Trophoblast cell (in vitro differentiated cells and primary cell): ENCODE measurements at regions not wholly inside any gene's neighbourhood (a gene's known extent, or its start where the extent isn't known, plus 50 kb on each side); places are given as distances from the start of the nearest gene placed in this dataset.

Experiments used
- DNase-seq, 2 donors: peaks; one replicate each; pipeline ENCODE4 v3.0.0-alpha.2; 2016
- H2AFZ ChIP-seq: 2 replicates; pipeline ENCODE4 v1.6.1; 2013; ENCODE audit warnings: low read length, moderate library complexity, mild to moderate bottlenecking; ENCODE audit not compliant: insufficient read depth, poor library complexity
- H2AK5ac ChIP-seq: 2 replicates; pipeline ENCODE4 v1.6.1; 2013; ENCODE audit warnings: mild to moderate bottlenecking, low read length
- H2BK120ac ChIP-seq: 2 replicates; pipeline ENCODE4 v1.6.1; 2013; ENCODE audit warnings: low read length, mild to moderate bottlenecking, moderate library complexity; ENCODE audit not compliant: insufficient read depth, poor library complexity
- H2BK12ac ChIP-seq: 2 replicates; pipeline ENCODE4 v1.6.1; 2013; ENCODE audit warnings: mild to moderate bottlenecking, low read length, moderate library complexity
- H2BK5ac ChIP-seq: 2 replicates; pipeline ENCODE4 v1.6.1; 2013; ENCODE audit warnings: low read length, low read depth, moderate library complexity, mild to moderate bottlenecking; ENCODE audit not compliant: poor library complexity
- H3K14ac ChIP-seq: 2 replicates; pipeline ENCODE4 v1.6.1; 2013; ENCODE audit warnings: mild to moderate bottlenecking, low read length
- H3K18ac ChIP-seq: 2 replicates; pipeline ENCODE4 v1.6.1; 2013; ENCODE audit warnings: mild to moderate bottlenecking, low read length
- H3K23ac ChIP-seq: 2 replicates; pipeline ENCODE4 v1.6.1; 2013; ENCODE audit warnings: low read length
- H3K27ac ChIP-seq: 2 replicates; pipeline ENCODE4 v1.5.1; 2013; ENCODE audit warnings: low read depth, mild to moderate bottlenecking, inconsistent platforms, low read length, moderate library complexity
- H3K27me3 ChIP-seq: 2 replicates; pipeline ENCODE4 v1.6.1; 2013; ENCODE audit warnings: inconsistent platforms, mild to moderate bottlenecking, low read length, moderate library complexity; ENCODE audit not compliant: insufficient read depth
- H3K36me3 ChIP-seq, 2 experiments: 1 replicate in 1 of 2; 2 replicates in 1 of 2; pipeline ENCODE4 v1.6.1; 2013; ENCODE audit warnings: low read length in 2 of 2, mild to moderate bottlenecking in 2 of 2, moderate library complexity in 1 of 2; ENCODE audit not compliant: insufficient read depth in 2 of 2, control insufficient read depth in 1 of 2
- H3K4ac ChIP-seq: 2 replicates; pipeline ENCODE4 v1.6.1; 2013; ENCODE audit warnings: low read depth, mild to moderate bottlenecking, low read length, moderate library complexity
- H3K4me1 ChIP-seq, 2 experiments: 1 replicate in 1 of 2; 2 replicates in 1 of 2; pipeline ENCODE4 v1.6.1; 2013; ENCODE audit warnings: low read length in 2 of 2, mild to moderate bottlenecking in 2 of 2, moderate library complexity in 1 of 2; ENCODE audit not compliant: insufficient read depth in 2 of 2, control insufficient read depth in 1 of 2
- H3K4me2 ChIP-seq: 2 replicates; pipeline ENCODE4 v1.6.1; 2013; ENCODE audit warnings: inconsistent platforms, mild to moderate bottlenecking, low read length, moderate library complexity
- H3K4me3 ChIP-seq: 2 replicates; pipeline ENCODE4 v1.5.1; 2013; ENCODE audit warnings: mild to moderate bottlenecking, low read depth, low read length, inconsistent platforms
- H3K79me1 ChIP-seq: one replicate; pipeline ENCODE4 v1.6.1; 2013; ENCODE audit warnings: low read length
- H3K79me2 ChIP-seq: 2 replicates; pipeline ENCODE4 v1.6.1; 2013; ENCODE audit warnings: low read length, mild to moderate bottlenecking; ENCODE audit not compliant: control insufficient read depth, insufficient read depth, poor library complexity
- H3K9ac ChIP-seq: 2 replicates; pipeline ENCODE4 v1.6.1; 2013; ENCODE audit warnings: mild to moderate bottlenecking, low read length
- H3K9me3 ChIP-seq: 2 replicates; pipeline ENCODE4 v1.6.1; 2013; ENCODE audit warnings: low read depth, mild to moderate bottlenecking, control low read depth, inconsistent platforms, low read length; ENCODE audit not compliant: insufficient read depth
- H4K12ac ChIP-seq: 2 replicates; pipeline ENCODE4 v1.6.1; 2013; ENCODE audit warnings: low read depth, mild to moderate bottlenecking, low read length, moderate library complexity
- H4K8ac ChIP-seq: 2 replicates; pipeline ENCODE4 v1.6.1; 2013; ENCODE audit warnings: low read depth, mild to moderate bottlenecking, low read length, moderate library complexity
- H4K91ac ChIP-seq: one replicate; pipeline ENCODE4 v1.6.1; 2013; ENCODE audit warnings: low read depth, mild to moderate bottlenecking, low read length, moderate library complexity
- WGBS: extraction: QIAGEN DNeasy Blood & Tissue Kit; methylation state at CpG from one replicate; pipeline ENCODE4 v1.1.7; 2013; ENCODE audit warnings: missing lambda C conversion rate; ENCODE audit not compliant: insufficient read length, insufficient coverage; ENCODE audit errors: extremely low coverage; 5-methylcytosine and 5-hydroxymethylcytosine counted together

DNA sequence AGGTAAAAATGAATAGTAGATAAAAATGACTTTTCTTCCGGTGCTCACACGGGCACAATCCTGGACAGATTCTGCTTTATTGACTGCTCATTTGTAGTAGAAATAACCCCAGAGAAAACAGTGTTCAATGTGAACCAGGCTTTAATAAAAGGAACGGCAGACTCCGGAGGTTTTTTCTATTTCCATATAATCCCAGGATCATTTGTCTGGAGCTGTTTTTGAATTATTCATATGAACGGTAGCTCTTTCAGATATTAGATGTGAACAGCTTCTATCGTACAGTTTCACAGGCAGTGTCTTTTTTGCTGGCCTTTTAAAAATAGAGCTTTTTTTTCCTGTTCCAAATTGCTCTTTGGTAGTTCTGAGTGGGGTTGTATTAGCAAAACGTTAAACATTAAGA lies 347.3 kb downstream of the MFSD1 start:
- no peak for DNase-seq
- Histone ChIP-seq H3K27me3 (no peaks in the 10 kb centered on the region), H4K8ac (no peak overlapping the region), H3K79me1 (no peaks in the 10 kb centered on the region), H2AK5ac (no peak overlapping the region), H2BK5ac (no peak overlapping the region), H3K9ac (no peak overlapping the region), H3K14ac (no peak overlapping the region), H3K4ac (no peak overlapping the region), H3K4me2 (no peak overlapping the region), H3K4me3 (no peak overlapping the region), H3K4me1 (no peaks in the 10 kb centered on the region), H3K27ac (no peak overlapping the region), H3K36me3 (no peaks in the 10 kb centered on the region), H3K9me3 (no peaks in the 10 kb centered on the region), H3K23ac (no peak overlapping the region), H4K12ac (no peak overlapping the region), H2BK12ac (no peak overlapping the region), H2AFZ (no peak overlapping the region), H3K79me2 (no peaks in the 10 kb centered on the region), H3K18ac (no peak overlapping the region), H2BK120ac (no peak overlapping the region), H4K91ac (no peak overlapping the region)
- no CpG with 5 or more reads among the region's 7 CpGs for WGBS

DNA sequence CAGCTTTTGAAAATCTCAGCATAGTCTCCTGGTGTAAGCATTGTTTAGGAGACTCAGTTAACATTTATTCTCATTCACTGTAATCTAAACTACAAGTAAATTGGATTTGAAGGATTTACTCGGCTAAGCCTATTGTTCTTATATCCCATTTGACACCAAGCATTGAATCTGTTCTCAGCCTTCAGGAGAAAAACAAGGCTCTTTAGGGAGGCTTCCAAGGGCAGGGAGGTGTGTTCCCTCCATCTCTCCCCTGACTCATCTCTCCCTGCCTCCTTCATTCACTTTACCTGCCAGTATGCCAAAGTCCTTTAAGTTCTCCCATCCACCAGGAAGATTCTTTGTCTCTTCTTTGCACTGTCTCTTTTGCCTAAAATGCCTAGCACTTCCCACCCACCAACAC lies 347.8 kb downstream of the MFSD1 start:
- H3K4ac ChIP-seq, result no peak overlapping the region
- no peak overlapping the region for H2AK5ac ChIP-seq
- H3K18ac ChIP-seq, result no peak overlapping the region
- no CpG with 5 or more reads among the region's 1 CpG for WGBS
- H3K9me3 ChIP-seq, result no peaks in the 10 kb centered on the region
- H3K14ac ChIP-seq, result no peak overlapping the region
- H3K79me2 ChIP-seq, result no peaks in the 10 kb centered on the region
- H4K12ac ChIP-seq, result no peak overlapping the region
- no peaks in the 10 kb centered on the region for H3K79me1 ChIP-seq
- no peak overlapping the region for H2BK120ac ChIP-seq
- no peak overlapping the region for H2BK5ac ChIP-seq
- no peaks in the 10 kb centered on the region for H3K4me1 ChIP-seq
- H3K36me3 ChIP-seq, result no peaks in the 10 kb centered on the region
- H2BK12ac ChIP-seq, result no peak overlapping the region
- no peak overlapping the region for H3K23ac ChIP-seq
- no peak overlapping the region for H4K91ac ChIP-seq
- no peak overlapping the region for H2AFZ ChIP-seq
- H3K27ac ChIP-seq, result no peak overlapping the region
- no peak overlapping the region for H3K9ac ChIP-seq
- DNase-seq, result no peak
- H3K4me3 ChIP-seq, result no peak overlapping the region
- no peaks in the 10 kb centered on the region for H3K27me3 ChIP-seq
- H3K4me2 ChIP-seq, result no peak overlapping the region
- no peak overlapping the region for H4K8ac ChIP-seq

DNA sequence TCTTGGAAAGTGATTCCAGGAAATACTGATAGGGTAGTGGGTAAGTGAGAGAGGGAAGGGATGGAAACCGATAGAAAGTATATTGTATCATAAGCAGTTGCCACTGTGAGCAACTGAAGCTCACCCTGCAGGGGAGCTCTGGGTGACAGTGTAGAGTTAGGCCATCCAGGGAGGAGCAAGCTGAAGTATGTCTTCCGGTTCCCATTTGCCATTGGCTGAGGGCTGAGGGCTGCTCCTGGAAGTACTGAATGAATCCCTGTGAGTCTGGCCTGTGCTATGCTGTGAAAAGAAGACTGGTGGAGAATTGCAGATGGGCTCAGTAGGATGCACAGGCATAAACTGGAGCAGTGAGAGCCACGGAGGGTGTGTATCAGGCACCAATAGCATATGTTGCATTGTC lies 348.3 kb downstream of the MFSD1 start:
- no peak overlapping the region for H2BK120ac ChIP-seq

DNA sequence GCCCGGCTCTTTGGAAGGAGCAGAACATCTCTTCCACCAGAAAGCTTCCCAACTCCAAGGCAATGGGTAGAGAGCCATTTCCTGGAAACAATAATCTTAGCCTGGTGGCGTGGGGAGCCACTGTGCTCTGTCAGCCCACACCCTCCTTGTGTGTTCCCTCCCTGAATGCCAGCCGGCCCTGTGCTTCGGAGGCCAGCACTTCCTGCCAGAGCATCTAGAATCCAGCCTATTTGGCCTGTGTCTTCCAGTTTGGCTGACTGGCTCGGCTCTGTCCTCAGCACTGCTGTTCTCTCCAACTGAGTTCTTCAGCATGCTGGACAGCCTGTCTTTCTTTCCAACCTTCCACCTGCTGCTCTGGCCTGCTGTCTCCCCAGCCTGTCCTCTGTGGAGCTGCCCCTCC lies 349.3 kb downstream of the MFSD1 start:
- Histone ChIP-seq H3K79me1 (no peaks in the 10 kb centered on the region), H2AK5ac (no peak overlapping the region), H2BK12ac (no peak overlapping the region)

More for the DNA sequence above, 348.3 kb downstream of the MFSD1 start:
- Histone ChIP-seq H3K27ac (no peak overlapping the region), H2AK5ac (no peak overlapping the region), H3K79me2 (no peaks in the 10 kb centered on the region), H3K4ac (no peak overlapping the region), H2AFZ (no peak overlapping the region), H4K8ac (no peak overlapping the region), H3K18ac (no peak overlapping the region), H4K91ac (no peak overlapping the region), H3K27me3 (no peaks in the 10 kb centered on the region), H3K79me1 (no peaks in the 10 kb centered on the region), H2BK5ac (no peak overlapping the region), H2BK12ac (no peak overlapping the region), H3K4me1 (no peaks in the 10 kb centered on the region), H3K9me3 (no peaks in the 10 kb centered on the region), H3K14ac (no peak overlapping the region), H3K9ac (no peak overlapping the region), H3K4me2 (no peak overlapping the region), H4K12ac (no peak overlapping the region), H3K23ac (no peak overlapping the region), H3K4me3 (no peak overlapping the region), H3K36me3 (no peaks in the 10 kb centered on the region)
- no CpG with 5 or more reads among the region's 3 CpGs for WGBS
- no peak for DNase-seq

More for the DNA sequence above, 349.3 kb downstream of the MFSD1 start:
- no peaks in the 10 kb centered on the region for H3K4me1 ChIP-seq
- no peak overlapping the region for H3K4me3 ChIP-seq
- H3K9ac ChIP-seq, result no peak overlapping the region
- no peak overlapping the region for H3K4me2 ChIP-seq
- no peak overlapping the region for H3K23ac ChIP-seq
- H3K4ac ChIP-seq, result no peak overlapping the region
- H3K36me3 ChIP-seq, result no peaks in the 10 kb centered on the region
- no CpG with 5 or more reads among the region's 5 CpGs for WGBS
- no peak overlapping the region for H2AFZ ChIP-seq
- no peak overlapping the region for H2BK120ac ChIP-seq
- no peak overlapping the region for H2BK5ac ChIP-seq
- no peak overlapping the region for H4K8ac ChIP-seq
- H4K12ac ChIP-seq, result no peak overlapping the region
- H3K27me3 ChIP-seq, result no peaks in the 10 kb centered on the region
- no peaks in the 10 kb centered on the region for H3K79me2 ChIP-seq
- H3K18ac ChIP-seq, result no peak overlapping the region
- H4K91ac ChIP-seq, result no peak overlapping the region
- H3K14ac ChIP-seq, result no peak overlapping the region
- no peak for DNase-seq
- H3K9me3 ChIP-seq, result no peaks in the 10 kb centered on the region
- no peak overlapping the region for H3K27ac ChIP-seq
